HG03175 (cell line): ENCODE measurements at regions not wholly inside any gene's neighbourhood (a gene's known extent, or its start where the extent isn't known, plus 50 kb on each side); places are given as distances from the start of the nearest gene placed in this dataset.
"Not testable (repeated sequence)": the region's sequence is repeated elsewhere in the genome, so short reads cannot be mapped to it uniquely, and the experiment has no call there.

ENCODE experiments used
- ATAC-seq: cut with Tn5 transposase; IDR thresholded peaks from one replicate; pipeline ENCODE4 v1.9.1; 2021; ENCODE audit warnings: mild to moderate bottlenecking, moderate library complexity; ENCODE audit not compliant: unreplicated experiment

- ATAC-seq = no peak
Measured at GRCh38 chr7:92976931-92977330, 140.6 kb upstream of the CDK6 start.

DNA sequence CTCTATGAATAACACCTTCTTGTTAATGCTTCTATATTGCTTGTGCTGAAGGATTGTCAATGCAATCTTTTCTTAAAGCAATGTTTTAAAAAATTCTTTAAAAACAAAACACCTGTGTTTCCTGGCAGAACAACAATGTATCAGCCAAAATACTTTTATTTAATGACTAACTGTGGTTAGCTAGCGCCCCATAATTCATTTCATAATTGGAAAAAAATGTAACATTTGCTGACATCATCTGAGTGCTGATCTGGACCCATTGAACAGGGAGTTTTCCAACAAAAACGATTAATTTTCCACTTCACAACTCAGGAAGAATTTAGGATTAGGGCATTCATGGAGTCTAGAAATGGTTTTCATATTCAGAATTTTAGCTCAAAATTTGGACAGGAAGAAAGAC lies 137.6 kb upstream of the CDK6 start:
- ATAC-seq = no peak

- no peak for ATAC-seq
Measured at GRCh38 chr7:92973293-92973731, 136.9 kb upstream of the CDK6 start.

GRCh38 chr7:92972441-92972840 lies 136.1 kb upstream of the CDK6 start:
- ATAC-seq = no peak

- ATAC-seq = no peak
Measured at GRCh38 chr7:92969061-92969460, 132.7 kb upstream of the CDK6 start.

GRCh38 chr7:92968502-92968901 lies 132.1 kb upstream of the CDK6 start:
- ATAC-seq = peak; percentile 64

GRCh38 chr7:92967238-92967637 lies 130.9 kb upstream of the CDK6 start:
- ATAC-seq = no peak

DNA sequence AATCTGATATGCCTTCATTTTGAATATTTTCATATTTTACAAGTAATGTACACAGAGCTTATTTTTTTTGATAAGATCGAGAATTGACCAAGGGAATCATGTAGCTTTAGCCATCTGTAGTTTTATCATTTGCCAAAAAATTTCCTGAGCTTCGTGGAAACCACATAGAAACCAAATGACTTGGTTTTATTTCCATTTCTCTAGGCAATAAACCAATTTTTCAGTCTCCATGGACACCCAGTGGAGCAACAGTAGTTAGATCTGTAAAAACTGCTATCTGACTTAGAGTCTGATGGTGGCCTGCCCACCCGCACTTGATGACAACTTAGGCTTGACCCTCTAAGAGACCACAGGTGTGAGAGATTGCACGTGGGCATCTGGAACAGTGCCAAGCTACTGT lies 127.8 kb upstream of the CDK6 start:
- no peak for ATAC-seq

DNA sequence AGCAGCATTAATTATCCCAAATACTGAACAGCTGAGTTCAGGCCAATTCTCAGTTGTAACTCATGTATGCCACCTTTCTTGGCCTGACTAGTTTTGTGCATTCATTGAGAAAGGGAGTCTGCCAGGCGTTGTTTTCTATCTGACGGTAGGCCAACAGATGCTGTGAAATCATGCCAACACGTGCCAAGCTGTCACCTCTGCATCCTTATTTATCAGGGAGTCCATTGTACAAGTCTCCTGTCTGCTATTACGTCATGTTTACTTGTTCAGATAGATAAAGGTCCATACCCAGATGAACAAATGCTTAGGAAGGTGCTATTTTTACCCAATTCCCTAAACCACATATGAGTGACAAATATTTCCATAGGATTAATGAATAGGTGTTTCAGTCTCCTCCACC lies 127.2 kb upstream of the CDK6 start:
- ATAC-seq = no peak

GRCh38 chr7:92961961-92962360 lies 125.6 kb upstream of the CDK6 start:
- no peak for ATAC-seq

GRCh38 chr7:92956575-92956974 lies 120.2 kb upstream of the CDK6 start:
- ATAC-seq = no peak

DNA sequence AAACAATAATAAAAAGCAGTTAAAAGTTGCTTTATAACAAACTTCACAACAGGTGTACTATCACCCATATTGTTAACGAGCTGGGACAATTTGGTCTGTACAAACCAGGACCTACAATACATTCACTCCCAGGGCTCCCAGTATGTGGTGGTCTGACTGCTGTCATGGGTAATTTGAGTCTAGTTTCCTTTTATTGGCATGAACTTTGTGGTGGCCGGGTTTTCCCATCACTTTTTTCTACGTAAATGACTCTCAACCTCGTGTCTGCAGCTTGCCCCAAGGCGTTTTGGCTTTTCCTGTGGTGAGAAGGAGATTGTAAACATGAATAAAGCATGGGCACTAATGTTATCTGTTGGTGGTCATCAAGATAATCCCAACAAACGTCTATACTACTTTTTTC lies 118.7 kb upstream of the CDK6 start:
- ATAC-seq = no peak

DNA sequence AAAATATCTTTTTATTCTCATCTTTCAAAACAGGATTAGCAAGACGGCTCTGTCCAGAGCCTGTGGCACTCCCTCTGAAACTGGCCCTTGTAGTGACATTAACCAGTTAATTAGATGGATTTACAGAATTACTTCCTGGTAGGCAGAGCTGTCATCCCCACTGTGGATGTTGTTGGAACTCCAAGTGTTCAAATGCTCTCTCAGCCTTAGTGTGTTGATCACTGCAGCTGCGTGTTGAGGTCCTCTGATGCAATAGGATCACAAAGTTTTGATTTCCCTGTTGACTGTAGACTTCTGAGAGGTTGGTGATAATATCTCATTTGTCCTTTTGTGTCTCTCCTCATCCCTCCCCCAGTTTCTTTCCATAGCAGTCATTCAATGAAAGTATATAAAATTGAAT lies 117.3 kb upstream of the CDK6 start:
- no peak for ATAC-seq

DNA sequence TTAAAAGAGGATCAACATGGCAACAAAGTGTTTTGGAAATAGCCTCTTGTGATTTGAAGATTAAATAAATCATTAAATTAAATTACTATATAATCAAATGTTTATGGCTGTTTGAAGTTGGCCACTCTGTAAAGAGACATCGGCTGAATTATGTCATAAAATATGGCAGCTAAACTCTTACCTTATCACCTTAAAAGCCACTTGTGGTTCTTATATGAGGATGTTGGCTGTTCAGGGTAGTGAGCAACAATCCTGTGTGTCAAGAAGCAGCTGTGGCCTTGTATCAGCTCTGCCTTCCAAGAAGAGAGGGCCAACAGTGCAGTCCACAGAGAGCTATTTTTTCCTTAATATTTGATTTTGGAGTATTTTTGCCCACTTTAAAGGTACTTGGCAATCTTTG lies 113.4 kb upstream of the CDK6 start:
- ATAC-seq = no peak

DNA sequence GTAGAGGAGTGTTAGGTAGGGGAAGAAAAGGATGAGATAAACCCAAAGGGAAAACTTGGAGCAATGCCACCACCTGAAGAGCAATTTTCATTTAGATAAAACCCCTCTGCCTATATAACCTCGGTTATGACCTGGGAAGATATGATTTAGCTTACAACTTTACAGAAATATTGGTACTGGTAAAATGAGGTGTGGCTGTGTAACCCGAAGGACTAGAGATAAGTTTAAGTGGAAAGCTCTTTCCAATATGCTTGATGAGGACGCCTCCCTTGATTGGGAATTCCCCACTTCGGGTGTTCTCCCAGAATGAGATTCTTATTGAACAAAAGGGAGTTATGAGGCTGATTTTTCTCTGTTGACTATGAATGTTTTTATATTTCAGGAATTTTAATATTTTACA lies 109.5 kb upstream of the CDK6 start:
- no peak for ATAC-seq

DNA sequence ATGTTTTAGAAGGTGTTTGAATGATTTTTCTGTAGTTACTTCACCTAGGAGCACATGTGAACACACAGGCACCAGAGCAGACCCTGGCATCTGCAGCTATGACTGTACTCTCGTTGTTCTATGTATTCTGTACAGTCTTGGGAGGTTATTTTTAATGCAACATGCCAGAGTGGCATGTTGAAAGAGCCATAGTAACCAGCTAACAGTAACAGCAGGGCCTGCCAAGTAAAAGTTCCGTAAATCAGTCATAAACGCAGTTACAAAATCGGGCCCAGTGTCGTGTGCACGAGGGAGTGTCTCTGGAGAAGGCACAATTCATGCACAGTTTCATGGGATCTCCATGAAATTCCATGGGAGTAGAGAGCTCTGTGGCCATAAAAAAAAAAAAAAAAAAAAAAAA lies 108.3 kb upstream of the CDK6 start:
- no peak for ATAC-seq

- ATAC-seq = not testable (repeated sequence)
Measured at GRCh38 chr7:92942706-92943105, 106.3 kb upstream of the CDK6 start.

DNA sequence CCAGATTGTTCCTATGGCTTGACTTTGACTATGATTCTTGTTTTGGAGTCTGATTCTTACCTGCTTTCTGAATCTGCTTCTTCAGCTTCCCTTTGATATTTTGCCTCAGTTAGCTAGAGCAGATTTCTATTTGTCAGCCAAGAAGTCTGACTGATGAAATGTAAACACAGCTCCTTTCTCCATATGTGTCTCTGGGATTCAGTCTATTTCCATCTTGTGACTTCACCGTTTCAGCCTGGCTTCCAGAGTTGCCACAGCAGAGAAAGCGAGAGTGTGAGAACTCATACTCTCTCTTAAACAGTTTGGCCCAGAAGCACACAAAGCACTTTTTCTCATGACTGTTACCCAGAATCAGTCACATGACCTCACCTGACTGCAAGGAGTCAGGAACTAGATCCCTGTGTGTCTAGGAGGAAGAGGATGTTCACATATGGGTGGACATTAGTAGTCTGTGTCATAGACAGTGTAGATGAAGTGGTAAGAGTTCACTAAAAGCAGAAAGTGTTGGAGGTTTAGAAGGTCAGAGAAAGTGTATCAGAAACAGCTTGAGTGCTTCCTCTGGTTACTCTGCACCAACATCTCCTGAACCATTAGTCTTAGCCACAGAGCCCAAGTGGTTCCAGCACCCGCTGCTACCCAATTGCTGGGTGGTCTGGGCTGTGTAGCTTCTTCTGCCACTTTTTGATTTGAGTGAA lies 103.4 kb upstream of the CDK6 start:
- ATAC-seq = no peak

DNA sequence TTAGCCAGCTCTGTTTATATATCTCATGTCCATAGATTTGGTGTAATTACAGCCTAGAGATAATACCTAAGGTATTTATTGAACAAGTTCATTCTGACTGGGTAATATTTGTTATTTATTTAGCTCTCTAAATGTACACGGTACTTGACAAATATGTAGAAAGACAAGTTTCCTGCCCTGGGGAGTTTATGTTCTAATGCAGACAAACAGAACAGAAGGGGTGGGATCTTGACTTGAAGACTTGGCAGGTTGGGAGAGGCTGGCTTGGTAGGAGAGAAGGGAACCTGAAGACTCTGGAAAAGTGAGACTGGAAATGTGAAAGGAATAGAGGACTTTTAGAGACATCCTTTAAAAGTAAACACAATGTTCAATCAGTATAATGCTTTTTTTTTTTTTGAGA lies 97.7 kb upstream of the CDK6 start:
- ATAC-seq = no peak

- no peak for ATAC-seq
Measured at GRCh38 chr7:92932450-92932849, 96.1 kb upstream of the CDK6 start.

- no peak for ATAC-seq
Measured at GRCh38 chr7:92930404-92930803, 94.0 kb upstream of the CDK6 start.

- ATAC-seq = no peak
Measured at GRCh38 chr7:92926697-92927044, 90.3 kb upstream of the CDK6 start.

DNA sequence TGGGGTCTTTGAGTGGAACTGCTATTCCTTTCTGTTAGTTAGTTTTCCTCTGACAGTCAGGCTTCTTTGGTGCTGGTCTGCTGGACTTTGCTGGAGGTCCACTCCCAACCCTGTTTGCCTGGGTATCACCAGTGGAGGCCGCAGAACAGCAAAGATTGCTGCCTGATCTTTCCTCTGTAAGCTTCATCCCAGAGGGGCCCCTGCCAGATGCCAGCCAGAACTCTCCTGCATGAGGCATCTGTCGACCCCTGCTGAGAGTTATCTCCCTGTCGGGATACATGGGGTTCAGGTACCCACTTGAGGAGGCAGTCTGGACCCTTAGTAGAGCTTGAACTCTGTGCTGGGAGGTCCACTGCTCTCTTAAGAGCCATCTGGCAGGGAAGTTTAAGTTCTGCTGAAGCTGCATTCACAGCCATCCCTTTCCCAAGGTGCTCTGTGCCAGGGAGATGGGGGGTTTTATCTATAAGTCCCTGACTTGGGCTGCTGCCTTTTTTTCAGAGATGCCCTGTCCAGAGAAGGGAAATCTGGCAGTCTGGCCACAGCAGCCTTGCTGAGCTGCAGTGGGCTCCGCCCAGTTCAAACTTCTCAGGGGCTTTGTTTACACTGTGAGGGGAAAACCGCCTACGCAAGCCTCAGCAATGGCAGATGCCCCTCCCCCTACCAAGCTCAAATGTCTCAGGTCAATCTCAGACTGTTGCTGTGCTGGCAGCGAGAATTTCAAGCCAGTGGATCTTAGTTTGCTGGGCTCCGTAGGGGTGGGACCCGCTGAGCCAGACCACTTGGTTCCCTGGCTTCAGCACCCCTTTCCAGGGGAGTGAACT lies 89.7 kb upstream of the CDK6 start:
- no peak for ATAC-seq
